KMS-11 (cell line): ENCODE measurements at regions not wholly inside any gene's neighbourhood (a gene's known extent, or its start where the extent isn't known, plus 50 kb on each side); places are given as distances from the start of the nearest gene placed in this dataset.

Experiments
- H2AFZ ChIP-seq: fragments of 200-600 bp; sonication (generic); 2 replicates; pipeline ENCODE4 v1.6.1; 2016; ENCODE audit warnings: antibody characterized with exemption, mixed run types, low read depth
- H3K27ac ChIP-seq: fragments of 200-600 bp; sonication (generic); 2 replicates; pipeline ENCODE4 v1.6.1; 2016; ENCODE audit warnings: mild to moderate bottlenecking, mixed run types
- H3K27me3 ChIP-seq: fragments of 200-600 bp; sonication (generic); 2 replicates; pipeline ENCODE4 v1.6.1; 2017; ENCODE audit warnings: mild to moderate bottlenecking, low read depth, mixed run types, moderate library complexity; ENCODE audit not compliant: insufficient read depth
- H3K36me3 ChIP-seq: fragments of 200-600 bp; sonication (generic); 2 replicates; pipeline ENCODE4 v1.6.1; 2017; ENCODE audit warnings: mild to moderate bottlenecking, mixed run types; ENCODE audit not compliant: insufficient read depth
- H3K4me1 ChIP-seq: fragments of 200-600 bp; sonication (generic); 2 replicates; pipeline ENCODE4 v1.6.1; 2016; ENCODE audit warnings: mild to moderate bottlenecking, low read depth, mixed run types; ENCODE audit not compliant: poor library complexity, severe bottlenecking
- H3K4me2 ChIP-seq: fragments of 200-600 bp; sonication (generic); 2 replicates; pipeline ENCODE4 v1.7.0; 2016; ENCODE audit warnings: mild to moderate bottlenecking, mixed run types
- H3K4me3 ChIP-seq: fragments of 200-600 bp; sonication (generic); IDR thresholded peaks from 2 replicates; pipeline ENCODE4 v1.6.1; 2017; ENCODE audit warnings: low read depth, low read length, mixed read lengths; ENCODE audit not compliant: insufficient read depth
- H3K79me2 ChIP-seq: fragments of 200-600 bp; sonication (generic); 2 replicates; pipeline ENCODE4 v1.6.1; 2016; ENCODE audit warnings: low read depth, mixed run types; ENCODE audit not compliant: insufficient read depth
- H3K9ac ChIP-seq: fragments of 200-600 bp; sonication (generic); 2 replicates; pipeline ENCODE4 v1.6.1; 2016; ENCODE audit warnings: mild to moderate bottlenecking, mixed run types
- H4K20me1 ChIP-seq: fragments of 200-600 bp; sonication (generic); 2 replicates; pipeline ENCODE4 v1.6.1; 2016; ENCODE audit warnings: mild to moderate bottlenecking, mixed run types; ENCODE audit not compliant: insufficient read depth
- CTCF ChIP-seq: fragments of 200-600 bp; sonication (generic); conservative IDR thresholded peaks from 2 replicates; pipeline ENCODE4 v1.6.1; 2017; ENCODE audit warnings: low read depth, mild to moderate bottlenecking, antibody characterized with exemption, low read length, moderate library complexity, mixed read lengths

GRCh38 chr16:80327740-80328139 lies 213.1 kb upstream of the DYNLRB2 start:
- no peaks in the 10 kb centered on the region for H4K20me1 ChIP-seq
- H3K4me3 ChIP-seq = no peak overlapping the region
- H2AFZ ChIP-seq = no peak overlapping the region
- no peak overlapping the region for H3K9ac ChIP-seq
- TF ChIP-seq CTCF = no peak
- no peaks in the 10 kb centered on the region for H3K36me3 ChIP-seq
- no peak overlapping the region for H3K4me2 ChIP-seq
- H3K27me3 ChIP-seq = no peaks in the 10 kb centered on the region
- no peaks in the 10 kb centered on the region for H3K79me2 ChIP-seq
- no peak overlapping the region for H3K27ac ChIP-seq
- no peaks in the 10 kb centered on the region for H3K4me1 ChIP-seq

- Histone ChIP-seq H3K27ac (no peak overlapping the region), H3K4me3 (no peak overlapping the region), H3K79me2 (no peaks in the 10 kb centered on the region), H4K20me1 (no peaks in the 10 kb centered on the region), H3K9ac (no peak overlapping the region), H3K36me3 (no peaks in the 10 kb centered on the region), H3K4me2 (no peak overlapping the region), H2AFZ (no peak overlapping the region), H3K4me1 (no peaks in the 10 kb centered on the region), H3K27me3 (no peaks in the 10 kb centered on the region)
- TF ChIP-seq CTCF = no peak
Measured at GRCh38 chr16:80324371-80324770, 216.4 kb upstream of the DYNLRB2 start.

- TF ChIP-seq CTCF = no peak
Measured at GRCh38 chr16:80323808-80324195, 217.0 kb upstream of the DYNLRB2 start.

GRCh38 chr16:80323187-80323807 lies 217.5 kb upstream of the DYNLRB2 start:
- Histone ChIP-seq H2AFZ (no peak overlapping the region), H3K4me3 (no peak overlapping the region), H3K36me3 (no peaks in the 10 kb centered on the region), H3K79me2 (no peaks in the 10 kb centered on the region), H3K4me2 (no peak overlapping the region), H3K9ac (no peak overlapping the region), H3K27ac (no peak overlapping the region), H3K4me1 (no peaks in the 10 kb centered on the region), H3K27me3 (no peaks in the 10 kb centered on the region), H4K20me1 (no peaks in the 10 kb centered on the region)
- TF ChIP-seq CTCF = no peak

More at GRCh38 chr16:80323808-80324195, 217.0 kb upstream of the DYNLRB2 start:
- no peak overlapping the region for H3K27ac ChIP-seq
- no peak overlapping the region for H3K4me3 ChIP-seq
- no peak overlapping the region for H3K9ac ChIP-seq
- H3K4me1 ChIP-seq = no peaks in the 10 kb centered on the region
- H2AFZ ChIP-seq = no peak overlapping the region
- H3K79me2 ChIP-seq = no peaks in the 10 kb centered on the region
- no peak overlapping the region for H3K4me2 ChIP-seq
- H4K20me1 ChIP-seq = no peaks in the 10 kb centered on the region
- H3K27me3 ChIP-seq = no peaks in the 10 kb centered on the region
- no peaks in the 10 kb centered on the region for H3K36me3 ChIP-seq
